Immature natural killer cell (primary cell): ENCODE measurements at regions not wholly inside any gene's neighbourhood (a gene's known extent, or its start where the extent isn't known, plus 50 kb on each side); places are given as distances from the start of the nearest gene placed in this dataset.
"Not testable (repeated sequence)": the region's sequence is repeated elsewhere in the genome, so short reads cannot be mapped to it uniquely, and the experiment has no call there.

Source experiments
- DNase-seq, 3 donors: peaks; one replicate each; pipeline ENCODE4 v3.0.0; 2022; ENCODE audit warnings: mixed read lengths in 1 of 3
- H3K27ac Mint-ChIP-seq, 6 donors: one replicate each; pipeline ENCODE4 v1.8.0; 2020; ENCODE audit warnings: mixed read lengths in 6 of 6, mild to moderate bottlenecking in 5 of 6, inconsistent platforms in 4 of 6, moderate library complexity in 3 of 6
- H3K27me3 Mint-ChIP-seq, 3 donors: one replicate each; pipeline ENCODE4 v1.8.0; 2020 to 2021; ENCODE audit warnings: low read depth in 3 of 3, mild to moderate bottlenecking in 3 of 3, mixed read lengths in 3 of 3, moderate library complexity in 3 of 3, inconsistent platforms in 1 of 3
- H3K36me3 Mint-ChIP-seq, 3 donors: one replicate each; pipeline ENCODE4 v1.8.0; 2020; ENCODE audit warnings: mixed read lengths in 3 of 3, inconsistent platforms in 2 of 3, mild to moderate bottlenecking in 2 of 3
- H3K4me1 Mint-ChIP-seq, 2 donors: one replicate each; pipeline ENCODE4 v1.8.0; 2020; ENCODE audit warnings: inconsistent platforms in 2 of 2, mild to moderate bottlenecking in 2 of 2, mixed read lengths in 2 of 2, moderate library complexity in 1 of 2
- H3K4me3 Mint-ChIP-seq, 5 donors: one replicate each; pipeline ENCODE4 v1.8.0; 2020; ENCODE audit warnings: mild to moderate bottlenecking in 5 of 5, mixed read lengths in 5 of 5, inconsistent platforms in 3 of 5, moderate library complexity in 3 of 5
- H3K9me3 Mint-ChIP-seq, 6 donors: one replicate each; pipeline ENCODE4 v1.8.0; 2020; ENCODE audit warnings: mild to moderate bottlenecking in 6 of 6, mixed read lengths in 6 of 6, inconsistent platforms in 4 of 6, moderate library complexity in 3 of 6

DNA sequence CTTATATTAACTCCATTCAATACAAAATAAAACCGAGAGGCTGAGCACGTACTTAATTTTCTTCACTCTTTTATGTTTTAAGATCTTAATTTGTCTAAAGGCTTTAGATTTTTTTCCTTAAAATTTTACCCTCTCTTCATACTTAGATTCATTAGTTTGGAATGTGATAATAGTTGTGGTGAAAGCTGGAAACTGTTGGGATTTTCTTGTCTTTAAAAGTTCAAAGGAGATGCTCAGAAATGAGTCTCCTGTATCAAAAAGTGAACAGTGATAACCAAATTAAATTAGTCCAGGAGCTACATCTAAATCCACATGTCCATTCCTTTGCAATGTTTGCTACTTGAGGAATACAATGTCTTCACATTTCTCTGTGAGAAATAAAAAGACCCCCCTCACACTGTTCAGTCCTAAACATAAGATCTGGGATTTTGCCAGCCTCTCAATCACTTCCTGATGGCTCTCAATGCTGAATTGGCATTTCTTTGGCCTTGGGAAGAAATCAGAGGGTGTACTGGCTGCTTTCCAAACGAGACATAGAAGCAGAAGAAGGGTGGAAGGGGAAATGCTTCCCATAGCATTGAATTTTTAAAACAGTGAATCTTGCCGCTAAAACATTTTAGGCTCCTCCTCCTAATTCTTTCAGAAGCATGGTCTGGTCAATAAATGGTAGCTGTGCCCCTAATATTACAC lies 245.0 kb downstream of the SHOX2 start:
- Mint-ChIP-seq H3K4me3 (no peak overlapping the region), H3K27me3 (peaks cover 0 to 5% (median 2%) of the 10 kb centered on the region in 3 donors), H3K27ac (no peak overlapping the region), H3K9me3 (peaks cover 0 to 4% (median under 1%) of the 10 kb centered on the region in 6 donors), H3K4me1 (no peaks in the 10 kb centered on the region), H3K36me3 (no peaks in the 10 kb centered on the region)
- no peak for DNase-seq

DNA sequence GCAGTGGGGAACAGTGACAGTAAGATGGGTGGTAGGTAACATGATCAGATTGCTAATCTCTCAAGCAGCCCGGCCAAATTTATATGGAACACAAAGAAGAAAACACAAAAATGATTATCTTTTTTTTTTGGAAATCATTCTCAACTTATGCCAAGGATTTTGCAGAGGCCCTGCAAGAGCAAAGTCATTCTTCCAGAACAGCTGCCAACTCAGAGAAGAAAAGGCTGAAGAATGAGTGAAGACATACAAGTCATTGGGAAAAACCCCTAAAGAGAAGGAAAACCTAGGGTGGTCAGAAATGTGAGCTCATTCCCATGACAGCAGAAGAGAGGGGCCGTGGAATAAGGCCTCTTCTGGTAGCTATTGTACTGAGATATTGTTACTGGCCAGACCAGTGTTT lies 246.7 kb downstream of the SHOX2 start:
- Mint-ChIP-seq H3K36me3 (no peaks in the 10 kb centered on the region), H3K4me3 (no peak overlapping the region)

DNA sequence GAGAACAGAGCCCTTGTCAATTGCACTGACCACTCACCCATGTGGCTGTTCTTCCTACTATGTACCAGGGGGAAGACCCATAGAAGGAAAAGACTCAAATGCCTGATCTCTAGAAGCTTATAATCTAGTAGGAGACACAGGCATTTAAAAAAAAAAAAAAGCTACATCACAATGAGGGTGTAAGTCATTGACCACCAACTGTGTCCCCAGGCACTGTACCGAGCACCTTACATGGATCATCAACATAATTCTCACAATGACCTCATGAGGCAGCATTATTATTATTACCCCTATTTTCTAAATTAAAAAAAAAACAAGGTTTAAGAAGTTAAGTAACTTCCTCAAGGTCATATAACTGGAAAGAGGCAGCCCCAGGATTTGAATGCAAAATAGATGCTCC lies 247.4 kb downstream of the SHOX2 start:
- H3K4me3 Mint-ChIP-seq: no peak overlapping the region

More for the DNA sequence above, 246.7 kb downstream of the SHOX2 start:
- DNase-seq: no peak
- Mint-ChIP-seq H3K9me3 (peaks cover 0 to 4% (median under 1%) of the 10 kb centered on the region in 6 donors), H3K27ac (no peak overlapping the region), H3K4me1 (no peaks in the 10 kb centered on the region), H3K27me3 (peaks cover 0 to 5% (median 2%) of the 10 kb centered on the region in 3 donors)

DNA sequence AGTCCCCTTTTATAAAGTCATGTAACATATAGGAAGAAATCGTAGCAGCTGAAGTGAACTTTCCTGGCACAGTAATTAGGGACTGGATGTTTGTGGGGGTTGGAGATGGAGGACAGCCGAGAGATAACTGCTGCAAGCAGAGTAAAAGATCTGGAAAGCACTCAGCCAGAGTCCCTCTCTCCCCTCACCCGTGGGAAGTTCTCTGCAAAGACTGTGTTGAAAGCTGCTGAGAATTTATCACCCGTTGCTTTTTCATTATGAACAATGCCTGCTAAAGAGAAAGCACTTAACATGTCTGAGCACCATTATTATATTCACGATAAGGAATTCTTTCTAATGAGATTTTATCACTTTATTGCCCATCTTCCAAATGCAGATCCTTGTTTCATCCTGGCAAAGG lies 248.8 kb downstream of the SHOX2 start:
- H3K27ac Mint-ChIP-seq: no peak overlapping the region
- no peak for DNase-seq

More for the DNA sequence above, 247.4 kb downstream of the SHOX2 start:
- Mint-ChIP-seq H3K36me3 (no peaks in the 10 kb centered on the region), H3K27ac (no peak overlapping the region), H3K27me3 (peaks cover 0 to 5% (median 2%) of the 10 kb centered on the region in 3 donors), H3K4me1 (no peaks in the 10 kb centered on the region), H3K9me3 (peaks cover 0 to 4% (median under 1%) of the 10 kb centered on the region in 6 donors)
- no peak for DNase-seq

DNA sequence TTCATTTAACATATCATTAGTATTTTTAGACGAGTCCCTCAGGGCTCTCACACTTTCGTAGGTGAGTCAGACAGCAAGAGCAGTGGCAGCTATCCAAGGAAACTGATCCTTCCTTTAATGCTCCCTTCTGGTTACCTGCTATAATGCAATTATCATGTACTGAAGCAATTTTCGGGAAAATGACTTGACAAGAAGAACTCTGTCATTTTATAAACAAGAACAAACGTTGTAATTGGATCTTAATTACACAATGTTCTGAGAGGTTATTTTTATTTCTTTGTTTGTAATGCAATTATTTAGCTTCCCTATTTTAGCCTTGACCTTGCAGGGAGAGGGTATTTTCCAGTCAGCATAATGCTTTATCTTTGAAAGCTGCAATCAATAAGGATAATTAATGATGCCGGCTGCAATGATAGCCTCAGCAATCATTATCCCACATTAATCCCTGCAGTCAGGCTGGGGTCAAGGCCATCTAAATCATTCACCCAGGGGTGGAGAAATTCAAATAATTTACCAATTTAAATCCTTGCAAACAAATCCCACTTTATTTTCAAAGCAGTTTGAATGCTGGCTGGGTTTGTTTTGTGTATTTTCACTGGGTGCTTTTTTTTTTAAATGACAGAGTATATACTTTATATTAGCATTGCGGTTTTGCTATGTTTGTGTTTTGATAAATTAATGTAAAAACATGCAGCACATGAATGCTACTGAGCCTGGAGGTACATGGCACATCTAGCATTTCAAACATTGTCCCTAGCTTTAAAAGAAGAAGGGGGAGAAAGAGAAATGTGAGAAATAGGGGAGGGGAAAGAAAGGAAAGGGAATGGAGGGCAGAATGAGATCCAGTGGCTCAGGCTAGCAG lies 249.9 kb downstream of the SHOX2 start:
- H3K27ac Mint-ChIP-seq: no peak overlapping the region
- H3K4me3 Mint-ChIP-seq: no peak overlapping the region
- H3K36me3 Mint-ChIP-seq: no peaks in the 10 kb centered on the region
- peaks cover 0 to 5% (median 2%) of the 10 kb centered on the region in 3 donors for H3K27me3 Mint-ChIP-seq
- H3K4me1 Mint-ChIP-seq: no peaks in the 10 kb centered on the region
- no peak for DNase-seq
- H3K9me3 Mint-ChIP-seq: peaks cover 0 to 4% (median under 1%) of the 10 kb centered on the region in 6 donors

More for the DNA sequence above, 248.8 kb downstream of the SHOX2 start:
- peaks cover 0 to 5% (median 2%) of the 10 kb centered on the region in 3 donors for H3K27me3 Mint-ChIP-seq
- no peaks in the 10 kb centered on the region for H3K36me3 Mint-ChIP-seq
- no peak overlapping the region for H3K4me3 Mint-ChIP-seq
- H3K4me1 Mint-ChIP-seq: no peaks in the 10 kb centered on the region
- H3K9me3 Mint-ChIP-seq: peaks cover 0 to 4% (median under 1%) of the 10 kb centered on the region in 6 donors

DNA sequence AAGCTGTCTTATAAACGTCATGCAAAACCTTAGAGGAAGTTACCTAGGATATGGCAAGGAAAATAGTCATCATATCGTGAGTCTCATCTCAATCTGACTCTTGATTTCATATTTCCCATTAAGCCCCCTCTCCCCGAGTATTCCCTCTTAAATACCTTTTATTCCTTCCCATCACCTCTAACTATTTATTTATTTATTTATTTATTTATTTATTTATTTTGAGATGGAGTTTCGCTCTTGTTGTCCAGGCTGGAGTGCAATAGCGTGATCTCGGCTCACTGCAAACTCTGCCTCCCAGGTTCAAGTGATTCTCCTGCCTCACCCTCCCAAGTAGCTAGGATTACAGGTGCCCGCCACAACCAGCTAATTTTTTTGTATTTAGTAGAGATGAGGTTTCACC lies 260.4 kb downstream of the SHOX2 start:
- H3K4me3 Mint-ChIP-seq, H3K27me3 Mint-ChIP-seq, DNase-seq, H3K27ac Mint-ChIP-seq, H3K4me1 Mint-ChIP-seq, H3K36me3 Mint-ChIP-seq: not testable (repeated sequence)
- H3K9me3 Mint-ChIP-seq: peaks cover 0 to 15% (median 3%) of the 10 kb centered on the region in 6 donors

DNA sequence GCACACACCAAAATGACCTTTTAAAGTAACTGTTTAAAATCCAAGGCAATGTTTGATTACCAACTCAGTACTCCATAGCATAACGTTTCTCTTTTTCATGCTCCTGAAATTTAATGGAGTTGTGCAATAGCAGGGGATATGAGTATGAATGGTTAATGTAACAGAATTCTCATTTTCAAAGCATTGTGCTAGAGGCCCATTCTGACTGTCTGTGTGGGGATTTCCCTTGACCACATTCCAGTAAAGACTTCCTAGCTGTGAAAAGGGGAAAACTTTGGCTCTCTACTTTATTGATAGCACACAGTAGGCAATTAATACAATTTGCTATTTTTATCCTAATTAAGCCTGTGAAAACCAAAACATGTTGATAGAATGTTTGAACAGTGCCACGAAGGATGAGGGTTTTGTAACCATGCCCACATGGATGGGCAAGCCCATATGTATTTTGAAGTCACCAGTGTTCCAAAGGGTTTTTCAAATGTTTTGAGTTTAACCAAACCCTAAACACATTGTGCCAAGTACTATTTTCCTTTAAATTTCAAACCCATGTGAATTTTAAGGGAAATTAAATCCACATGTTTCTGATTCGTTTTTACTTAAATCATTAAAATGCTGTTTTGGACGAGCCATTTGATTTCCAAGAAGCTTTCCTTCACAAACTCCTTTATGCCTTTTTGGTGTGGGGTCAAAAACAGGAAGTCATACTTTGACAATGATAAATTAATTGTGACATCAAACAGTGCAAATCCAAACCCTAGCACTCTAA lies 261.2 kb downstream of the SHOX2 start:
- Mint-ChIP-seq H3K9me3 (peaks cover 0 to 15% (median 3%) of the 10 kb centered on the region in 6 donors), H3K36me3 (no peaks in the 10 kb centered on the region), H3K27ac (no peak overlapping the region), H3K4me3 (no peak overlapping the region), H3K4me1 (no peaks in the 10 kb centered on the region), H3K27me3 (peaks cover 0 to under 1% (median 0%) of the 10 kb centered on the region in 3 donors)
- no peak for DNase-seq

DNA sequence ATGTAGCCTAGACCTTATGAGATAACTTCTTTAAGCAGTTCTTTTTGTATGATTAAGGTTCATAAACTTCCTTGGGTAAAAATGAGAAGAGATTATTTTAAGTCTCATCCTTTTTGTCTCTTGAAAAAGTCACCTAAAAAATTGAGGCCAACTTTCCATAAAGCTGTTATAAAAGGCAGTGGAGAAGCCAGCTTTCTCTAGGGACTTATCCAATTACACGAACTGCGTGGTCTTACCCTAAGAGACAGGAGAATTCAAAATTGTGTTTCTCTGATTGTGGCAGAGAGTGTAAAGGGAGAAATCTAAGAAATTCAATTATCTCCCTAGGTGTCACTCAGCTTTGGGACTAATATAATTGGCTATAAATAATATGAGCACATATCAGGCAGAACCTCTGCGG lies 262.0 kb downstream of the SHOX2 start:
- peaks cover 0 to 12% (median 3%) of the 10 kb centered on the region in 6 donors for H3K9me3 Mint-ChIP-seq
- no peak for DNase-seq
- peaks cover 0 to 2% (median 0%) of the 10 kb centered on the region in 3 donors for H3K27me3 Mint-ChIP-seq
- H3K36me3 Mint-ChIP-seq: no peaks in the 10 kb centered on the region
- no peak overlapping the region for H3K27ac Mint-ChIP-seq
- H3K4me1 Mint-ChIP-seq: no peaks in the 10 kb centered on the region
- no peak overlapping the region for H3K4me3 Mint-ChIP-seq

DNA sequence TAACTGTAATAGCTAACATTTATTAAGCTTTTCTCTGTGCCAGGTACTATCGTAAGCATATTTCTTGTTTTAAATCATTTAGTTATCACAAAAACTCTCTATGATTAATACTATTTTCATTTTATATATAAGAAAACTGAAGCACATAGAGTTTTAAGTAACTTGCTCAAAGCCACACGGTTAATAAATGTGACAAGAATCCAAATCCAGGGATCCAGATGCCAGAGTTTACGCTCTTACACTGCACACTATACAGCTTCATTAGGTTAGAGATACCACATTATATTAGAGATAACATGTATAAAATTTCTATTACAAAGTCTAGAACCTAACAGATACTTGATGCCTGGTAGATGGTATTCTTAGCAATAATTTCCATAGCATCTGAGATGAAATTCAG lies 265.2 kb downstream of the SHOX2 start:
- Mint-ChIP-seq H3K27ac (no peak overlapping the region), H3K9me3 (peaks cover 0 to 4% (median 0%) of the 10 kb centered on the region in 6 donors), H3K4me1 (no peaks in the 10 kb centered on the region), H3K4me3 (no peak overlapping the region), H3K36me3 (no peaks in the 10 kb centered on the region), H3K27me3 (peaks cover 0 to 2% (median 0%) of the 10 kb centered on the region in 3 donors)
- no peak for DNase-seq

DNA sequence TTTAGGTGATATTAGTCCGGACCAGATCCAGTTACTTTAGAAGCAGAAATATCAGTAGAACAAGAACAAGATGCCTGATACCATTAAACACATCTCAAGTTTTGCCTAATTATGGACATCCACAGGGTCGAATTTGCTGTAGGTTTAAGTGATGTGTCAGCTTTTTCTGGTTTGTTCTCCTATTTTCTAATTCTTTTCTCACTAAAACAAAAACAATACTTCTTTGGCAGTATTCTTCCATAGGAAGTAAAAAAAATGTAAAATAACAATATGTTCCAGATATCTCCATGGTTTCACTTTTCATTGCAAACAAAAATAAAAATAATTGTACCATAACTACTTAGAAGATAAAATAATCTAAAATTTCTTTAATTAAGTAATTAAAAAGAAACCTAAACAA lies 265.7 kb downstream of the SHOX2 start:
- Mint-ChIP-seq H3K4me1 (no peaks in the 10 kb centered on the region), H3K9me3 (peaks cover 0 to 4% (median under 1%) of the 10 kb centered on the region in 6 donors), H3K27ac (no peak overlapping the region), H3K4me3 (no peak overlapping the region), H3K27me3 (peaks cover 0 to 2% (median 0%) of the 10 kb centered on the region in 3 donors), H3K36me3 (no peaks in the 10 kb centered on the region)
- DNase-seq: no peak

DNA sequence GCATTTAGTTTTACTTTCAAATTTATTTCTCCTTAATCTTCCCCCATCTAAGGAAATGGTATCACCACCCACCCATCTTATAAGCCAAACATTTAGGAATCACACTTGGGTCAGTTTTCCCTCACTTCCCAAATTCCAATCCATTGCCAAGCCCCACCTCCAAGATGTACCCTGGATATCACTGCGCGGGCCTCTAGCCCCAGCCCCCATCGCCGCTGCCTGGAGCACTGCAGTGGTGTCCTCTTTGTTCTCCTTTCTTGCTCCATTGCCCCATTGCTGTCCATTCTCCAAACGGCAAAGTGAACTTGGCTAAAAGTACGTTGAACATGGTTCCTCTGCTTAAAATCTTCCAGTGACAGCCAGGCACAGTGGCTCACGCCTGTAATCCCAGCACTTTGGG lies 267.8 kb downstream of the SHOX2 start:
- no peaks in the 10 kb centered on the region for H3K36me3 Mint-ChIP-seq
- H3K27ac Mint-ChIP-seq: no peak overlapping the region
- peaks cover 0 to 13% (median 4%) of the 10 kb centered on the region in 6 donors for H3K9me3 Mint-ChIP-seq
- DNase-seq: no peak
- peaks cover 0 to 2% (median 0%) of the 10 kb centered on the region in 3 donors for H3K27me3 Mint-ChIP-seq
- H3K4me1 Mint-ChIP-seq: no peaks in the 10 kb centered on the region
- H3K4me3 Mint-ChIP-seq: no peak overlapping the region

DNA sequence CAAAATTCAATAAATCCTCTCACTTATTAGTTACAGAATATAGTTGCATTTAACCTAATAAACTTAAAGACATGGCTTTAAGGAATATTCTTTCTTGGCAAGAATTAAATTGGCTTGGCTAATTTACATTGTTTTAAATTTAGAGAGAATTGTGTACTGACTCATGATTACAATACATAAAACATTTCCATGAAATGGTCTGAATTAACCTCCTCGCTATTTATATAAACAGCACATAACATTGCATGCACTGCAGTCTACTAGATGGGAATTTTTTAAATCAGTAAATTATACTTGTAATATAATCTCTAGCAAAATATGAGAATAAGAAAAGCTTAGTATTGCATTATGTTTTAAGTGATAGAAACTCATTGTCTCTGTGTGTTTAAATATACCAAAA lies 268.9 kb downstream of the SHOX2 start:
- no peak overlapping the region for H3K4me3 Mint-ChIP-seq
- H3K9me3 Mint-ChIP-seq: peaks cover 0 to 13% (median 4%) of the 10 kb centered on the region in 6 donors
- DNase-seq: no peak
- no peaks in the 10 kb centered on the region for H3K4me1 Mint-ChIP-seq
- no peaks in the 10 kb centered on the region for H3K36me3 Mint-ChIP-seq
- H3K27ac Mint-ChIP-seq: no peak overlapping the region
- H3K27me3 Mint-ChIP-seq: peaks cover 0 to 2% (median 0%) of the 10 kb centered on the region in 3 donors

DNA sequence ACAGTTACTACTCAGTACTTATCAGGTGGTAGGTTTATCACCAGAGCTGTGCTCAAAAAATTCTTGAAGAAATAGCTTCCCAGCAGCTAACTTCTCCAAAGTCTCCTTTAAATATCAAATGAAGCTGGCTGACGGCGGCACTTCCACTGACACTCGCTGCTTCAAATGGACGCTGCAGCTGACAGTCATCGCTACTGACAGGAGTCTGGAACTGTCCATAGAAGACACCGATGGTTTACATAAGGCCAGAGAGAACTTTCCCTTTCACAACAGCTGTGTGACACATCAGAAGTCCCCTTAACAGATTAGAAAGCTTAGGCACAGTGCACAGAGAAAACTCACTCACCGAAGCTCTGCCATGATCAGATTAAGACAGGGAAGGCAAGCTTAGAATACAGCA lies 270.2 kb downstream of the SHOX2 start:
- H3K27ac Mint-ChIP-seq: no peak overlapping the region
- H3K9me3 Mint-ChIP-seq: peaks cover 0 to 13% (median 4%) of the 10 kb centered on the region in 6 donors
- no peaks in the 10 kb centered on the region for H3K4me1 Mint-ChIP-seq
- H3K36me3 Mint-ChIP-seq: no peaks in the 10 kb centered on the region
- no peak overlapping the region for H3K4me3 Mint-ChIP-seq
- no peak for DNase-seq
- H3K27me3 Mint-ChIP-seq: peaks cover 0 to 2% (median 0%) of the 10 kb centered on the region in 3 donors
